ENCODE measurements at regions not wholly inside any gene's neighbourhood (a gene's known extent, or its start where the extent isn't known, plus 50 kb on each side); places are given as distances from the start of the nearest gene placed in this dataset.

DNA sequence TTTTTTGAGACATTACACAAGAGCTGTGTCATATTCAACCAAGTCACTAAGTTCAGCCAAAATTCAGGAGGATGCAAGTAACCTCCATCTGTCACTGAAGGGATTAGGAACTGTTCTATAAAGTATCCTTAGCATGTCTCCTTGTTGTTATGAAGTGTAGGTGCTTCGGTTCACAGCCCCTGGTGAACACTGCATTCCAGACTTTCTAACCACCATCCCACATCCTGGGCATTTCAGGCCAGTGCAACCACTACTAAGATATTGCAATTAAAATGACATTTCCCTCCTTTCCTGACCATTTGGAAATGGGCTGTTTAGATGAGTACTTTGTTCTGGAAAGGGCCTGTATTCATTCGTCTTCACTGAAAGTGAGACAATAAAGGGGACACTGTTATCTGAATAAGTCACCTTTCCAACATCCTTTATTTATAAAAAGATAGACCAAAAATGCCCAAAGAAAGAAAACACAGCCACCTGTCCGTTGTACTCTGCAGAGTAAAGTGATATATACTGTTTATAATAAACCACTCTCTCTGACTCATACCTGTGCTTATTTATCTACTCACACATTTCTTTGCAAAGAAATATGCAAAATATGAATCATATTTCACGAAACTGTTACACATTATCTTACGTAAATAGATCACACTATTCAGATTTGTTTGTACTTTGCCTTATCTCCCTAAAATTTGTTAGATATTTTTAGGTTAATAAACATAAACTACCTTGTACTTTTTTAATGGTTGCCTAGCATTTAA lies 861.9 kb downstream of the CDH18 start:
- TF ChIP-seq KLF11 (CRISPR knock-in tag; IDR thresholded peaks at IDR 0.05) (no peak), ZFX (CRISPR knock-in tag; IDR thresholded peaks at IDR 0.05; ENCODE audit: low read depth) (no peak), NFE2L1 (CRISPR knock-in tag; IDR thresholded peaks at IDR 0.05; ENCODE audit: borderline replicate concordance) (no peak), SSRP1 (CRISPR knock-in tag; IDR thresholded peaks at IDR 0.05) (no peak), ZNF768 (CRISPR knock-in tag; IDR thresholded peaks at IDR 0.05) (no peak), PAF1 (CRISPR knock-in tag; IDR thresholded peaks at IDR 0.05) (no peak), ETV6 (CRISPR knock-in tag; conservative IDR thresholded peaks at IDR 0.05) (no peak), NFE2L2 (IDR thresholded peaks at IDR 0.05; ENCODE audit: low read length) (no peak), ZNF766 (CRISPR knock-in tag; IDR thresholded peaks at IDR 0.05; ENCODE audit: borderline replicate concordance) (no peak)
- TF ChIP-seq, protein P1, sequence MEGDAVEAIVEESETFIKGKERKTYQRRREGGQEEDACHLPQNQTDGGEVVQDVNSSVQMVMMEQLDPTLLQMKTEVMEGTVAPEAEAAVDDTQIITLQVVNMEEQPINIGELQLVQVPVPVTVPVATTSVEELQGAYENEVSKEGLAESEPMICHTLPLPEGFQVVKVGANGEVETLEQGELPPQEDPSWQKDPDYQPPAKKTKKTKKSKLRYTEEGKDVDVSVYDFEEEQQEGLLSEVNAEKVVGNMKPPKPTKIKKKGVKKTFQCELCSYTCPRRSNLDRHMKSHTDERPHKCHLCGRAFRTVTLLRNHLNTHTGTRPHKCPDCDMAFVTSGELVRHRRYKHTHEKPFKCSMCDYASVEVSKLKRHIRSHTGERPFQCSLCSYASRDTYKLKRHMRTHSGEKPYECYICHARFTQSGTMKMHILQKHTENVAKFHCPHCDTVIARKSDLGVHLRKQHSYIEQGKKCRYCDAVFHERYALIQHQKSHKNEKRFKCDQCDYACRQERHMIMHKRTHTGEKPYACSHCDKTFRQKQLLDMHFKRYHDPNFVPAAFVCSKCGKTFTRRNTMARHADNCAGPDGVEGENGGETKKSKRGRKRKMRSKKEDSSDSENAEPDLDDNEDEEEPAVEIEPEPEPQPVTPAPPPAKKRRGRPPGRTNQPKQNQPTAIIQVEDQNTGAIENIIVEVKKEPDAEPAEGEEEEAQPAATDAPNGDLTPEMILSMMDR (CRISPR knock-in tag; IDR thresholded peaks at IDR 0.05) = no peak
- TF ChIP-seq, protein P2, sequence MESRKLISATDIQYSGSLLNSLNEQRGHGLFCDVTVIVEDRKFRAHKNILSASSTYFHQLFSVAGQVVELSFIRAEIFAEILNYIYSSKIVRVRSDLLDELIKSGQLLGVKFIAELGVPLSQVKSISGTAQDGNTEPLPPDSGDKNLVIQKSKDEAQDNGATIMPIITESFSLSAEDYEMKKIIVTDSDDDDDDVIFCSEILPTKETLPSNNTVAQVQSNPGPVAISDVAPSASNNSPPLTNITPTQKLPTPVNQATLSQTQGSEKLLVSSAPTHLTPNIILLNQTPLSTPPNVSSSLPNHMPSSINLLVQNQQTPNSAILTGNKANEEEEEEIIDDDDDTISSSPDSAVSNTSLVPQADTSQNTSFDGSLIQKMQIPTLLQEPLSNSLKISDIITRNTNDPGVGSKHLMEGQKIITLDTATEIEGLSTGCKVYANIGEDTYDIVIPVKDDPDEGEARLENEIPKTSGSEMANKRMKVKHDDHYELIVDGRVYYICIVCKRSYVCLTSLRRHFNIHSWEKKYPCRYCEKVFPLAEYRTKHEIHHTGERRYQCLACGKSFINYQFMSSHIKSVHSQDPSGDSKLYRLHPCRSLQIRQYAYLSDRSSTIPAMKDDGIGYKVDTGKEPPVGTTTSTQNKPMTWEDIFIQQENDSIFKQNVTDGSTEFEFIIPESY (CRISPR knock-in tag; IDR thresholded peaks at IDR 0.05) = no peak
- TF ChIP-seq, protein P3, sequence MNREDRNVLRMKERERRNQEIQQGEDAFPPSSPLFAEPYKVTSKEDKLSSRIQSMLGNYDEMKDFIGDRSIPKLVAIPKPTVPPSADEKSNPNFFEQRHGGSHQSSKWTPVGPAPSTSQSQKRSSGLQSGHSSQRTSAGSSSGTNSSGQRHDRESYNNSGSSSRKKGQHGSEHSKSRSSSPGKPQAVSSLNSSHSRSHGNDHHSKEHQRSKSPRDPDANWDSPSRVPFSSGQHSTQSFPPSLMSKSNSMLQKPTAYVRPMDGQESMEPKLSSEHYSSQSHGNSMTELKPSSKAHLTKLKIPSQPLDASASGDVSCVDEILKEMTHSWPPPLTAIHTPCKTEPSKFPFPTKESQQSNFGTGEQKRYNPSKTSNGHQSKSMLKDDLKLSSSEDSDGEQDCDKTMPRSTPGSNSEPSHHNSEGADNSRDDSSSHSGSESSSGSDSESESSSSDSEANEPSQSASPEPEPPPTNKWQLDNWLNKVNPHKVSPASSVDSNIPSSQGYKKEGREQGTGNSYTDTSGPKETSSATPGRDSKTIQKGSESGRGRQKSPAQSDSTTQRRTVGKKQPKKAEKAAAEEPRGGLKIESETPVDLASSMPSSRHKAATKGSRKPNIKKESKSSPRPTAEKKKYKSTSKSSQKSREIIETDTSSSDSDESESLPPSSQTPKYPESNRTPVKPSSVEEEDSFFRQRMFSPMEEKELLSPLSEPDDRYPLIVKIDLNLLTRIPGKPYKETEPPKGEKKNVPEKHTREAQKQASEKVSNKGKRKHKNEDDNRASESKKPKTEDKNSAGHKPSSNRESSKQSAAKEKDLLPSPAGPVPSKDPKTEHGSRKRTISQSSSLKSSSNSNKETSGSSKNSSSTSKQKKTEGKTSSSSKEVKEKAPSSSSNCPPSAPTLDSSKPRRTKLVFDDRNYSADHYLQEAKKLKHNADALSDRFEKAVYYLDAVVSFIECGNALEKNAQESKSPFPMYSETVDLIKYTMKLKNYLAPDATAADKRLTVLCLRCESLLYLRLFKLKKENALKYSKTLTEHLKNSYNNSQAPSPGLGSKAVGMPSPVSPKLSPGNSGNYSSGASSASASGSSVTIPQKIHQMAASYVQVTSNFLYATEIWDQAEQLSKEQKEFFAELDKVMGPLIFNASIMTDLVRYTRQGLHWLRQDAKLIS (CRISPR knock-in tag; IDR thresholded peaks at IDR 0.05) = no peak
- TF ChIP-seq, protein P4, sequence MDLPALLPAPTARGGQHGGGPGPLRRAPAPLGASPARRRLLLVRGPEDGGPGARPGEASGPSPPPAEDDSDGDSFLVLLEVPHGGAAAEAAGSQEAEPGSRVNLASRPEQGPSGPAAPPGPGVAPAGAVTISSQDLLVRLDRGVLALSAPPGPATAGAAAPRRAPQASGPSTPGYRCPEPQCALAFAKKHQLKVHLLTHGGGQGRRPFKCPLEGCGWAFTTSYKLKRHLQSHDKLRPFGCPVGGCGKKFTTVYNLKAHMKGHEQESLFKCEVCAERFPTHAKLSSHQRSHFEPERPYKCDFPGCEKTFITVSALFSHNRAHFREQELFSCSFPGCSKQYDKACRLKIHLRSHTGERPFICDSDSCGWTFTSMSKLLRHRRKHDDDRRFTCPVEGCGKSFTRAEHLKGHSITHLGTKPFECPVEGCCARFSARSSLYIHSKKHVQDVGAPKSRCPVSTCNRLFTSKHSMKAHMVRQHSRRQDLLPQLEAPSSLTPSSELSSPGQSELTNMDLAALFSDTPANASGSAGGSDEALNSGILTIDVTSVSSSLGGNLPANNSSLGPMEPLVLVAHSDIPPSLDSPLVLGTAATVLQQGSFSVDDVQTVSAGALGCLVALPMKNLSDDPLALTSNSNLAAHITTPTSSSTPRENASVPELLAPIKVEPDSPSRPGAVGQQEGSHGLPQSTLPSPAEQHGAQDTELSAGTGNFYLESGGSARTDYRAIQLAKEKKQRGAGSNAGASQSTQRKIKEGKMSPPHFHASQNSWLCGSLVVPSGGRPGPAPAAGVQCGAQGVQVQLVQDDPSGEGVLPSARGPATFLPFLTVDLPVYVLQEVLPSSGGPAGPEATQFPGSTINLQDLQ (CRISPR knock-in tag; IDR thresholded peaks at IDR 0.05) = no peak
- TF ChIP-seq, protein P5, sequence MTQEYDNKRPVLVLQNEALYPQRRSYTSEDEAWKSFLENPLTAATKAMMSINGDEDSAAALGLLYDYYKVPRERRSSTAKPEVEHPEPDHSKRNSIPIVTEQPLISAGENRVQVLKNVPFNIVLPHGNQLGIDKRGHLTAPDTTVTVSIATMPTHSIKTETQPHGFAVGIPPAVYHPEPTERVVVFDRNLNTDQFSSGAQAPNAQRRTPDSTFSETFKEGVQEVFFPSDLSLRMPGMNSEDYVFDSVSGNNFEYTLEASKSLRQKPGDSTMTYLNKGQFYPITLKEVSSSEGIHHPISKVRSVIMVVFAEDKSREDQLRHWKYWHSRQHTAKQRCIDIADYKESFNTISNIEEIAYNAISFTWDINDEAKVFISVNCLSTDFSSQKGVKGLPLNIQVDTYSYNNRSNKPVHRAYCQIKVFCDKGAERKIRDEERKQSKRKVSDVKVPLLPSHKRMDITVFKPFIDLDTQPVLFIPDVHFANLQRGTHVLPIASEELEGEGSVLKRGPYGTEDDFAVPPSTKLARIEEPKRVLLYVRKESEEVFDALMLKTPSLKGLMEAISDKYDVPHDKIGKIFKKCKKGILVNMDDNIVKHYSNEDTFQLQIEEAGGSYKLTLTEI (CRISPR knock-in tag; conservative IDR thresholded peaks at IDR 0.05) = no peak

All from HepG2 (cell line).